NB4 (cell line): ENCODE measurements at regions not wholly inside any gene's neighbourhood (a gene's known extent, or its start where the extent isn't known, plus 50 kb on each side); places are given as distances from the start of the nearest gene placed in this dataset.

Source experiments
- CTCF ChIP-seq: IDR thresholded peaks from one replicate; pipeline ENCODE4 v1.5.1; 2012; ENCODE audit warnings: low read depth, low read length
- MAX ChIP-seq: IDR thresholded peaks from 2 replicates; pipeline ENCODE4 v1.6.1; 2011; ENCODE audit warnings: low read depth, low read length
- POLR2A ChIP-seq: IDR thresholded peaks from 2 replicates; pipeline ENCODE4 v1.6.1; 2011; ENCODE audit warnings: mild to moderate bottlenecking; ENCODE audit not compliant: insufficient read length; ENCODE audit errors: extremely low read depth

- no peak for TF ChIP-seq POLR2A
- TF ChIP-seq MAX: no peak
- no peak for TF ChIP-seq CTCF
Observed at GRCh38 chr4:13196721-13197120, 287.4 kb downstream of the RAB28 start.
